Kidney glomerular epithelial cell (primary cell): ENCODE measurements at regions not wholly inside any gene's neighbourhood (a gene's known extent, or its start where the extent isn't known, plus 50 kb on each side); places are given as distances from the start of the nearest gene placed in this dataset.

ENCODE experiments used
- DNase-seq: peaks from one replicate; lab custom pipeline; 2025; lab: John Stamatoyannopoulos, UW

DNA sequence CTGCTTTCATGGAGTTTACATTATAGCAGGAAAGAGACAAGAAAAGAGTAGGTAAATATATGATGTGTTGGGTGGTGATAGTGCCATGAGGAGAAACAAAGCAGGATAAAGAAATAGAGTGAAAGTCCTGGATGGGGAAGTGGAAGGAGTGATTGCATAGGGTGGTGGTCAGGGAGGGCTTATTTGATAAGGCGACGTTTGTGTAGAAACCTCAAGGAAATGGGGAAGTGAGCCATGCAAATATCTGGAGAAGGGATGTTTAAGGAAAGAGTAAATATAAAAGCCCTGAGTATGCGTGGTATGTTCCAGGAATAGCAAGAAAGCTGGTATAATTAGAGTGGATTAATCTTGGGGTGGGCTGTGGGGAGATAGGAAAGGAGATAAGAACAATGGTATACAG lies 134.7 kb upstream of the SV2C start:
- no peak for DNase-seq

DNA sequence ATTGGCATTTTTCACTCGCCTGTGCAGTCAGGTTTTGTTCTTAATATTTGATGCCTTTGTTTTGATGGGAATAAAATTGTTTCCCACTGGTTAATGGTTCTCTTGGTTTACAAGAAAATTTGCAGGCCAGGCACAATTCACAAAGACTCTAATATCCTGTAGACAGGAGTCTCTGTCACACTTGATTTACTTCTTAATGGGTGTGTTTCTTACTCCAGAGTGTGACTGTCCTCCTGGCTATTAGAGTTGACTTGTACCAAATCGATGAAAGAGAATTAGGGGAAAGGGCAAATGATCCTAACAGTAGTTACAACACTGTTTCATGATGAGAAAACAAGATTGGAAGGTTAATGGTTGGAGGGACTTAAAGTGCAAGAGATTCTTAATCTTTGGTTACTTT lies 142.8 kb upstream of the SV2C start:
- DNase-seq = no peak

DNA sequence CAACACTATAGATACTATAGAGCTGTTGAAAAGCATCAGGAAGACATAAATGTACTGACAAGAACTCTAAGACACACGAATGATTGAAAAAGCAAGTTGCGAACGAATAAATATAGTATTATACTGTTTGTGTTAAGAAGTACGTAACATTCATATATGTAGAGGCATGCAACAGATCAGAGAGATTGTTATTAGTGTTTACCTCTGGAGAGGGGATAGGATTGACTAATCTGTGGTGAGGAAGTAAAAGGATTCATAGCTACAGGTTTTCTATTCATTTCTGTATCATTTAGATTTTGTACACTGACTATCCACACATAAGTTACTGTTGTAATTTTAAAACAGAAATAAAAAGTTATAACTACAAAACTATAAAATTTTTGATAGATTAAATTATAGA lies 147.6 kb upstream of the SV2C start:
- no peak for DNase-seq

DNA sequence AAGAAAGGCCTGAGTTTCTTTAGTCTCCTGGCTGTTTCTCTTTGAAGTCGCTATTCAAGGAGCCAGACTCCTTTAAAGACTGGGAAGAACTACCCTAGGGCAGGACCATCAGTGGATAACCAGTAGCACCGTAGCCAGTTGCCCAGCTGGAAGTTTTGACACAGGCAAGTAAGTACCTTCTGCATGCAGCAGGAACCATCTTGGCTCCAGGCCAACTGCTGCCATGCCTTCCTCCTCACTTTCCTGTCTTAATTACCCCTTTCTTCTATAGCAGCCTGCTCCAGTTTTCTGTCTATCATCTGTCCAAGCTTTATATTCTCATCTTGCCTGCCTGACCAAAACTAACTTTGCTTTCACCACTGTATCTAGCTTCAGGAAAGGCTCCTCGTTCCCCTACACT lies 149.7 kb upstream of the SV2C start:
- no peak for DNase-seq

DNA sequence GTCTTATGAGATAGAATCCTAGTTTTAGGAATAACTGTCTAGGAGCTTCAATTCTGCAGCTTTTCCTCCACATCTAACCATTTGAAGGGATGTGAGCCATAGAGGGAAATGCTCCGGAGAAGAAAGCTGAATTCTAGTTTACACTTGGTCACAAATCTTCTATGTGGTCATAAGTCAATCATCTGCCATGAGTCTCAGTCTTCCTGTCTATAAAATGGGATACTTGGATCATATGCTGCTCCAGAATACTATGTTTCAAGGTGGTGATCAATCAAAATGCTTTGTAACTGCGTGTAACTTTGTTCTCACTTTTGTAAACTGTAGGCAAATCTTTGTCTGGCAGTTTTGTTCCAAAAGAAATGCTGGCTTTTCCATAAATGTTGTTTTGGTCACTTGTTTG lies 152.0 kb upstream of the SV2C start:
- DNase-seq = no peak

DNA sequence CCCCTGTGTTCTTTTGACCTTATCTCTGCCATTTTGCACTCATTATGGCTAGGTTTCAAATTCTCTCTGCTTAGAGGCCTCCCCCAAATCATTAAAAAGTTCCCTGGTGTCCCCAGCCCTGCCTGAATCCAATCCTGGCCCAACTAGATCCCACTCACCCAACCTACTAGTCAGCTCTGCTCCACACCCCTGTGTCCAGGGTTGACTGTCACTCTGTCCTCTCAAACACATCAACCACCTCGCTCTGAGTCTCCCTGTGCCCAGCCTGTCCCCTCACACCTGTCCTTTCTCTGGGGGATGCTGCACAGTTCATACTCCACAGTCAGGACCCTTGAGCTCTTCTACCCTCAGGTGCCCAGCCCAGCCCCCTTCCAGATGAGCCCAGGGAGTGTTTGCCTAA lies 154.2 kb upstream of the SV2C start:
- DNase-seq = no peak

DNA sequence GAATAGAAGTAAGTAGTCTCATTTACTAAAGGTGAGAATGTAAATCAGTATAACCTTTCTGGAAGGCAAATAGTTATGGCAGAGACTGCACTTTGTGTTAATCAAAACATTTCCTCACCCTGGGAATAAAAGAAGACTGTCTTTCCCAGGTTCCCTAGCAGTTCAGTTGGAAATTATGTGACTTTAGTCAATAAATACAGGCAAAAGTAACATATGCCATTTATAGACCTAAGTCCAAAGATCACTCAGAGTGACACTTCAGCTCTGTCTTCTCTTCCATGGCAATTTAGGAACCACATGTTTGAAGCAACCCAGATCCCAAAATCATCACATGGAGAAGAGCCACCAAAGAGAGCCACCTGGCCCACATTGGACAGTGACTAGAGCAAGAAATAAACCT lies 160.7 kb upstream of the SV2C start:
- no peak for DNase-seq

DNA sequence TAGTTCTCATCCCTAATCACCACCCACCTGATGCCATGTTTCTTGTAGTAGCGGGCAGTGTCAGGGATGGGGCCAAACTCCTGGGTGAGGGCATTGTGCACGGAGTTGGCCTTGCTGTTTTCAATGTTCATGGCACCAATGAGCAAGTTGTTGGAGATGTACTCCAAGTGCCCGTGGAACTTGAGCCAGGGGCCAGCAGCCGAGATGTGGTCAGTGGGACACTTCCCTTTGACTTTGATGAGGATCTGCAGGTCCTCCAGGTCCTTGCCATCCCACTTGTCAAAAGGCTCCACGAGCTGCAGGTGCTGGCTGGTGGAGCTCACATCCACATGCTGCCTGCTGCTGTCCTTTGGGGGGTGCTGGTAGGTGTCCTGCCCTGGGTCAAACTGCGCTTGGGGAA lies 162.2 kb upstream of the SV2C start:
- no peak for DNase-seq

DNA sequence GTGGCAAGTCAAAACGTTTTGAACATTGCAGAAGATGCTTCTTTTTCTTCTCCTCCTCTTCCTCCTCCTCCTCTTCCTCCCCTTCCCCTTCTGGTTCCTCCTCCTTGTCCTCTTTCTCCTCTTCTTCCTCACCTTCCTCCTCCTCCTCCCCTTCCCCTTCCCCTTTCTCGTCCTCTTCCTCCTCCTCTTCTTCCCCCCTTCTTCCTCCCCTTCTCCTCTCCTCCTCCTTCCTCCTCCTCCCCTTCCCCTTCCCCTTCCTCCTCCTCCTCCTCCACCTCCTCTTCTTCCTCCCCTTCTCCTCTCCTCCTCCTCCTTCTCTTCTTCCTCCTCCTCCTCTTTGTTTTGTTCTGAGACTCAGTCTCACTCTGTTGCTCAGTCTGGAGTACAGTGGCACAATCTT lies 167.0 kb upstream of the SV2C start:
- DNase-seq = no peak

DNA sequence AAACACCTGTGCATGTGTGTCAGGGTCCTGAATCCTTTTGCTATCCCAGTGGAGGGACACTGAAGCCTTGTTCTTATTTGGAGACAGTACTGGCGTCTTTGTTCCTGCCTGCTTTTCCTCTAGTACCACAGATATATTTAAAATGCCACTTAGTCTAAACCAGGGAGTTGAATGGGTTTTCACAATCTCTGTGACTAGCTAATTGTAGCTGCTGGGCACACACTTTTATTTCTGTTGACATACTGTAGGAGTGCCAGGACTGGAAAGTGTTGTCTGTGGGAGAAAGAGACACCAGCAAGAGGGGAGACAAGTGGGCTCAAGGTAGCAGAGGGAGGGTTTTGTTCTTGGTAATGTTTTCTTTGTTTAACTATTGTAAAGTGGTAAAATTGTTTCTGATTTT lies 174.0 kb upstream of the SV2C start:
- no peak for DNase-seq

DNA sequence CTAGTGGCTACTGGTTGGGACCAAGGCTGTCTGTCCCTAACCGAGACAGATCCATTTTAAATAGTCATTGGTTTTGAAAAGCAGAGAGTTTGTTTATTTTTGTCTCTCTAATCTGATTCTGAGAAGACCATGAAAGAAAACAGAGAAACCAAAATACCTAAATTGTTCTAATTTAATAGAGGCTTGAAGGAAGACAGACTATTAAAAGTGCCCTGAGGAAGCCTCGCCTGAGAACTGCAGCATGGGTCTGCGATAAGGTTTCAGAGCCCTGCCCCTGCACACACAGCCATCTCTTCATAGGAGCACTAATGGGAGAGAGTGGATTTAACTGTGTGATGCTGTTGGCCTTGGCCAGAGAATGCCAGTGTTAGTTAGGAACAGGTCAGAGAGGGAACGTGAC lies 175.5 kb upstream of the SV2C start:
- no peak for DNase-seq

DNA sequence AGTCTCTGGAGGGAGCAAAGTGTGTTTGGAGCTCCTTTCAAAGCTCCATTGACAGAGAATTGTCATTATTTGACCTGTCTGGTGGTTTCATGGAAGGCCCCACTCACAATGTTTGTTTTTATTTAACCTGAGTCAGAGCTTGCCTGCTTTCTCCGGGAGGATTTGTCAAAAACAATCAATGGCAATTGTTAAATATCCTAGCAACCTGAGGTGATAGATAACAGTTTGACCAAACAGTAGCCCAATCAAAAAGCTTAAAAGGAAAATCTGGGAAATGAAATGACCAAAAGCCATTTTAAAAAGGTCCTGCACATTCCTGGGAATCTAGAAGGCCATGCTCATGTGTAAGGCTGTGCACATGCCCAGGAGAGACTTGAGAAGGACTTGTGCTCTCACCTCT lies 177.2 kb upstream of the POC5 start:
- no peak for DNase-seq

DNA sequence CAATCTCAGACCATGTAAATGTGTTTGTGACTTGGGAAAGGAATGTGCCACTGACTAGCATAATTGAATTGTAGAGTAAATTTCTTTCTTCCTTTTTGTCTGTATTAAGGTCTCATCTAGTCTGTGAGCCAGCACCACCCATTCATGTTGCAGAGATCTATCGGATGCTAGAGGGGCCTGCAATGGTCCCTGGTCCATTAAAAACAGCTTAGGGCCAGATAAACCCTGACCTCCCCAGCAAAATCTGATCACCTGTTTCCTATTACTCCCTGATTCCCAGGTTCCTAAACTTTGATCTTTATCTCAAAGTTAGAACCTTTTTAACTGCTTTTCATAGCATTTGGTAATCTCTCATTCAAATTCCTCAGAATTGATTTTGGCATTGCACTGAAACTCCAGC lies 174.5 kb upstream of the POC5 start:
- DNase-seq = no peak

DNA sequence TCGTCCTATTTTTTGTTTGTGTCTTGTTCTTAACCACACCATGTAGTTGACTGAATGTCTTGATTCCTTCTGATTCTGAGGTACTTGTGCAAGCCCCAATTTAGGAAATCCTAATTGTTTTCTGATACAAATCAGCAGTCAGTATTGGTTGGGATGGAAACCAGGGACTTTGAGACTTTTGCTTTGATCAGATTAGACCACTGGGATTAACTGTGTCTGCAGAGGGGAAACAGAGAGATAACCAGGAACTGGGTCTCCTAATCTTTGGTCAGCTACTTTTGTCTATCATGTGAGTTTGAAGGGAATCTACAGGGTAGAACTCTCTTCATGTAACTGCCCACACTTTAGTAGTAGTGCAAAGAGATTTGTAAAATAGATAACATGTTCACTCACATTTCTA lies 173.8 kb upstream of the POC5 start:
- no peak for DNase-seq

DNA sequence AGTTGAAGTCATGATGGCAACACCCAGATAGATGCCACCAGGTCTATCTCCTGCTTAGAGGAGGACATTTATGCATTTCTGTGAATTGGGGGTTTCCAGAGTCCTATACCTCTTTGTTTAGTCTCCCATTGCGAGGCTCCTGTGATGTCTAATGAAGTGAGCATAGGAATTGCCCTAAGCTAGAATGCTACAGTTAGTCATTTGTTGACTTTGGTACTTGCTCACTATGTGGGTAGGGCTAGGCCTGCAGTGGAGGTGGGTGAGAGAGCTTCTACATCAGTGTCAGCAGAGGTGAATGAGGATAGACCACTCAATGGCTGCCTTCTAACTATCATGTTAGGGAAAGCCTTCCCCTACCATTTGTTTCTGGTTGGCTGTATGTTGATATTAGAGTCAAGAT lies 173.3 kb upstream of the POC5 start:
- no peak for DNase-seq

DNA sequence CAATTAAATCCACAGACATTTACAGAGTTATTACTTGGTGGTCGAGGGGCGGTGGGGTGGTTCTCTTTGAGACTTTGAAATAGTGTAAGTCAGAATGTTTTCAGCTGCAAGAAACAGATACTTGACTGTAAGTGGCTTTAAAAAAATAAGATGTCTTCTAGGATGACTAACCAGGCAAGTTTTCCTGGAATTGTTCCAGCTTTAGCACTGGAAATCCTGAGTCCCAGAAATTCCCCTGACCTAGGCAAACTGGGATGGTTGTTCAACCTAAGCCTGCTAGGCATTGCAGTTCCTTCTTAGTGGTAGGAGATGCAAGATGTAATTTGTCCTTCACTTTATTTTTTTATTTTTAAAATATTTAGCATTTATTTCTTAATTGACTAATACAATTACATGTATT lies 169.5 kb upstream of the POC5 start:
- DNase-seq = peak; percentile 48

DNA sequence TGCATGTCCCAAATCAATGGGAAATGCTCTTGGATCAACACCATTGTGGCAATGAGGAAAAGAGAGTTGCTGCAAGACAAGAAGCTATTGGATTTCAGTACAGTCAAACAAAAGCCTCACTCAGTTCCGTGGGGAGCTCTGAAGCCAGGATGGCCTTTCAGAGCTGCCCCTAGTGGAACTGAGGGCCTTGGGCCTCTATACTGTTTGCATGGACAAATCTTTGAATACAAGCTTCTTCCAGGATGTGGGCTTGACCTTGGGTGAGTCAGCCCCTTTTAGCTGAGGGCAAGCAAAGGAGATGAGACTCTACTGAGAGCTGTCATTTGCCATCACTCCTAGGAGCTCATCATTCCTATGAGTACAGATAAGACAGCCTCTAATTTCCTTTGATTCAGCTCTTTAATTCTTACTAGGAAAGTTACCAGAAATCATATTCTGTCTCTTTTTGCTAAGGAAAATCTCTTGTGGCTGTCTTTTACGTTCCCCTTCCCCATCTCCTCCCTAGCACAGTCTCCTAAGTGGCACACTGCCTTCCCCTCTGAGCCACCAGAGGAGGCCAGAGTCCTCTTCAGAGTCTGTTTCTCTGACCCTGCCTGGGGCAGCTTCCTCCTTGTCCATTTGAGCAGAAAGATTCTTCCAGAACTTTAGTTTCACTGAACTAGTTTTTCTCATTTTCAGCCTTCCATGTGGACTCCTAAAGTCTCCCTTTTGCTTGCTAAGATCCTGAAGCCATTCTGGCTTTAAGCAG lies 168.8 kb upstream of the POC5 start:
- no peak for DNase-seq

DNA sequence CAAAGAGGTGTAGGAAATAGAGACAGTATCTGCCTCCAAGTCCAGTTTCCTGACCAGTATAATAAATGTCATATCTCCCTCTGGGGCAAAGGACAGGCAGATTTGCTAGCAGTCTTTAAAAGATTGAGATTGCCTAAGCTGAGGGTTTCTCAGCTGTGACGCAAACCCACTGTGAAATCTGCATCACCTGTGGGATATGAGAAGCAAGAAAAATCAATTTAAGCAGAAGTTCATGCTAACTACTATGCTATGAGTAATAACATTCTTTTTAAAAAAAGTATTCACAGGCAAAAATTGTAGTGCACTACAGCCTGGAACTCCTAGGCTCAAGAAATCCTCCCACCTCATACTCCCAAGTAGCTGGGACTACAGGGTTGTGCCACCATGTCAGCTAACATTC lies 168.1 kb upstream of the POC5 start:
- no peak for DNase-seq

DNA sequence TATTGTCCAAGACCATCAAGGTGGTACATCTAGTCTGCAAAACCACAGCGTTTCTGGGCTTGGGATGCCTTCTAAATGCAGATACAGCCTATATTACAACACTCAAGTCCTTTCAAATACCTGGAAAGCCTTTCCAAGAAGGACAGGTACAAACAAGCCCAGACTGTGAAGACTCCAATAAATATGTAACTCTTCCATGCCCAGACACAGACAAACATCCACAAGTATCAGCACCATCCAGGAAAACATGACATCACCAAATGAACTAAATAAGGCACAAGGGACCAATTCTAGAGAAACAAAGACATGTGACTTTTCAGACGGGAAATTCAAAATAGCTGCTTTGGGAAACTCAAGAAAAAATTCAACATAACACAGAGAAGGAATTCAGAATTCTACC lies 152.7 kb upstream of the POC5 start:
- no peak for DNase-seq

DNA sequence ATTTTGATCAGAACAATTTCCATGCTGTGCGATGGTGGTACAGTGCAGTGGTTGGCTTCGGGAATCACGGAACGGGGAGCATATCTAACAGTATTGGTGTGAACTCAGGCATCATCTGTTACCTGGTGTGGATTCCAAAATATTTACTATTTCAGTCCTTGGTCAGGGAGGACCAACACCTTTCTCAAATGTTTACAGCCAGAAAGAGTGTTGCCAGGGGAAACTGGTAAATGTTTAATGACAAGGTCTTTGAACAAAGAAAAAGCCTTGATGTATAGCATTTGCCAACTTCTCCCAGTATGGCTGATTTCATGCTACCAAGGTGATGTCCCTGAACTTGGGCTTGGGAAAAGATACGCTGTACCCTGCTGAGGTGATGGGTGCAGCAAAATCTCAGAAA lies 145.6 kb upstream of the POC5 start:
- DNase-seq = no peak

DNA sequence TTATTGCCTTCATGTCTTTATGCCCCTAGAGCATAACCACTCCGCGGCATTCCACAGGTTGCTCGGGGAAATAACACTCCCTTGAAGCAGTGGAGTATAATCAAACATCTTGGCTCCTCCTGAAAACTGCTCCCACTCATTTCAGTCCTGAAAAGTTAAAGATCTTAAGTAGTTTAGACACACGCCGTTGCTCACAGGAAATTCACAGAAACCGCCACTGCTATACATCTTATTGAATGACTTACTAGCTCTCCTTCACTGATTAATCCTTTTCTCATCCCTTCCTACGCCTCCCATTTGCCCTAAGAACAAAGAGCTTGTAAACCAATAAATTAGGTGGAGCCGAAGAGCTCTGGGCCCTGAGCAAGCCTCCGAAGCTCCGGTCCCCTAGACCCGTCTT lies 142.4 kb upstream of the POC5 start:
- DNase-seq = peak; percentile 57

DNA sequence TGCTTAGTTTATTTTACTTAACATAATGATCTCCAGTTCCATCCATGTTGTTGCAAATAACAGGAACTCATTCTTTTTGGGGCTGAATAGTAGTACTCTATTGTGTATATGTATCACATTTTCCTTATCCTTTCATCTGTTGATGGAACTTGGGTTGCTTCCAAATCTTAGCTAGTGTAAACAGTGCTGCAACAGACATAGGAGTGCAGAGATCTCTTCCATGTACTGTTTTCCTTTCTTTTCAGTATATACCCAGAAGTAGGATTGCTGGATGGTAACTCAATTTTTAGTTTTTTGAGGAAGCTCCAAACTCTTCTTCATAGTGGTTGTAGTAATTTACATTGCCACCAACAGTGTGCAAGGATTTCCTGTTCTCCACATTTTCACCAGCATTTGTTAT lies 138.8 kb upstream of the POC5 start:
- no peak for DNase-seq

DNA sequence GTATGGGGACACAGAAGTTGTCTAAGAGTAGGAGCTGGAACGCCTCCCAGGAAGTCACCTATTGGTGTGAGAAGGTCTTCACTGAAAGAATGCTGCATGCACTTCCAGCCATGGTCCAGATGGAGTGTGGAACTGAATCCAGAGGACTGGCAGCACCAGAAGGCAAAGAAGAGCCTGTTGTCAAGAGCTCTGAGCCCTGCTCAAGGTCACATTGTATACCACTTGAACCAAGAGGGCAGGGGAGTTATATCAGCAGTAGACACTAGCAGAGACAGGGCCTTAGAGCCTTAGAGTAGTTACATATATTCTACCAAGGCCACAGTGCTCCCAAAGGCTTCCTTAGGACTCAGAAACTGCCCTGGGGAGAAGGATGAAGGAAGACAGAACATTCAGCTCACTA lies 130.8 kb upstream of the POC5 start:
- DNase-seq = no peak

DNA sequence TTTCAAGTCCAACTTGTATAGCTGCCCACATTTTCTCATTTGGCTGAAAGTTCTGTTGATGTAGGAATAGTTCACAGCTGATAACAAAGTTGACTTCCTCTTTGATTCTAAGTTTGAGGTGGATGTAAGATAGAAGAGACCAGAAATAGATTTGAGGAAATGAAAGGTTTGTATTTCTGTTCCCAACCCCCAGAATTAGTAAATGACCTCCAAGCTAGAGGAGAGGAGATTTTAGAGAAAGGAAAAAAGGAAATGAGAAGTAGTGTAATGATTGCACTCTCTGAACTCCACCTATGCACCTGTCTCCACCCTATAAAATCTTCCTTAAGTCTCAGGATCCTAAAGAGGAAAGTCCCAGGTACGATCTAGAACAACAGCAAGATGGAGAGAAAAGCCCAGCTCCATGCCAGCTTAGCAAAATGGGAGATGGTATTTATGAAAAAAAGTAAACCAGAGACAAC lies 130.4 kb upstream of the POC5 start:
- no peak for DNase-seq

DNA sequence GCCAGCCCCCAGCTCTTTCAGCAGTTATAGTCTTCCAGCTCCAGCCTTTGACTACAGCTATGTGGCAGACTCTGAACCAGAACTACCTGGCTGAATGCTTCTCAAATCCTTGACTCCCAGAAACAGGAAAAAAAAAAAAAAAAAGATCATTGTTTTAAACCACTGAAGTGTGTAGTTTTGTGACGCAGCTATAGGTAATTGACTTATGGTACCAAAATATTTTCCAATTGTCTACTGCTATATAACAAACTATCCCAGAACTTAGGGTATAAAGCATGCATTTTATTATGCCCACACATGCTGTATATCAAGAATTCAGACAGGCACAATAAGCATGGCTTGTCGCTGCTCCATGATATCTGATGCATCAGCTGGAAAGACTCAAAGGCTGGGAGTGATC lies 127.1 kb upstream of the POC5 start:
- no peak for DNase-seq
